ENCODE measurements at regions not wholly inside any gene's neighbourhood (a gene's known extent, or its start where the extent isn't known, plus 50 kb on each side); places are given as distances from the start of the nearest gene placed in this dataset.
"Not testable (repeated sequence)": the region's sequence is repeated elsewhere in the genome, so short reads cannot be mapped to it uniquely, and the experiment has no call there.

DNA sequence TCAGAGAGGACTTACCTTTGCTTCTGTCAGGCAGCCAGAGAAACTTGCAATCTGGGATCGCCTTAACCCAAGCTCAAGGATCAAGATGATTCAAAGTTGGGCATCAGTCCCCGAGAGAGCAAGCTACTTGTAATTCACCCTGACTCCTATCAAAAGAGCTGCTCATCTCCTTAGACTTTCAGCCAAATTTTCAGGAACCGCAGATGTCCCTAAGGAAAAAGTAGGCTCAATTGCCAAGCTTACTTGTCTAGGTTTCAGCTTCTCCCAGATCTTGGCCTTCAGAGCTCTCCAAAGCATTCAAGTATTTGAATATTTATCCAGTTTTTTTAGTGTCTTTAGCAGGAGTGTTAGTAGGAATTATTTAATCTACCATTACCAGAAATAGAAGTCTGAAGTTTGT lies 434.1 kb upstream of the MMS22L start:
- H3K4me1 ChIP-seq (ENCODE audit: control insufficient read depth, insufficient read depth, low read length), result 0 out of 2 replicates have a peak, but pooled peaks cover 4% of the 10 kb centered on the region
- no peak overlapping the region for H3K4me3 ChIP-seq (ENCODE audit: low read depth, low read length)
- no peaks in the 10 kb centered on the region for H3K36me3 ChIP-seq (ENCODE audit: control insufficient read depth, insufficient read depth, low read length)
- no peak overlapping the region for H3K9ac ChIP-seq (ENCODE audit: low read length)
- H3K9me3 ChIP-seq (ENCODE audit: control insufficient read depth, insufficient read depth, low read depth, low read length), result no peaks in the 10 kb centered on the region
- no peaks in the 10 kb centered on the region for H3K27me3 ChIP-seq (ENCODE audit: control insufficient read depth, insufficient read depth, low read length)
- H3K27ac ChIP-seq (ENCODE audit: low read depth, low read length), result no peak overlapping the region

DNA sequence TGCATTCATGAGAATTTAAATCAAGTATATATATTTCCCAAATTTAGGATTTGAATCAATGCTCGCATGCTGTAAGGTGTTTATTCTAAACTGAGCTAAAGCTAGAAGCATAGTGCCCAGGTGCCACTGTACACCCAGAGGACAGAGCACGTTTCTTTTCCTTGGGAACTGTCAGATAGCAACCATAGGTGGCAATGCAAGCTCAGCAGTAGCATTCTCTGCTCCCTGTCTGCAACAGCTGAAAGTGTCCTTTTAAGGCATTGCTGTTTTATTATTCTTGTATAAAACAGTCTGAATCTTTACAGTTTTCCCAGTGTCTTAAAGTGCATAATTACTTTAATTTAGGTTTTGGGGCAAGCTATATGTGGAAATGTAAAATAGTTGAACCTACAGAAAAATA lies 443.4 kb upstream of the MMS22L start:
- Histone ChIP-seq H3K27me3 (ENCODE audit: control insufficient read depth, insufficient read depth, low read length) (no peaks in the 10 kb centered on the region), H3K9ac (ENCODE audit: low read length) (no peak overlapping the region), H3K36me3 (ENCODE audit: control insufficient read depth, insufficient read depth, low read length) (no peaks in the 10 kb centered on the region), H3K27ac (ENCODE audit: low read depth, low read length) (no peak overlapping the region), H3K9me3 (ENCODE audit: control insufficient read depth, insufficient read depth, low read depth, low read length) (no peaks in the 10 kb centered on the region), H3K4me1 (ENCODE audit: control insufficient read depth, insufficient read depth, low read length) (no peaks in the 10 kb centered on the region), H3K4me3 (ENCODE audit: low read depth, low read length) (no peak overlapping the region)

GRCh38 chr6:97732045-97732444 lies 449.0 kb upstream of the MMS22L start:
- no peaks in the 10 kb centered on the region for H3K9me3 ChIP-seq (ENCODE audit: control insufficient read depth, insufficient read depth, low read depth, low read length)
- H3K27me3 ChIP-seq (ENCODE audit: control insufficient read depth, insufficient read depth, low read length), result no peaks in the 10 kb centered on the region
- H3K9ac ChIP-seq (ENCODE audit: low read length), result no peak overlapping the region

GRCh38 chr6:97757575-97757974 lies 474.6 kb upstream of the MMS22L start:
- H3K36me3 ChIP-seq (ENCODE audit: control insufficient read depth, insufficient read depth, low read length), result no peaks in the 10 kb centered on the region
- H3K27me3 ChIP-seq (ENCODE audit: control insufficient read depth, insufficient read depth, low read length), result no peaks in the 10 kb centered on the region
- H3K4me3 ChIP-seq (ENCODE audit: low read depth, low read length), result no peak overlapping the region
- no peaks in the 10 kb centered on the region for H3K9me3 ChIP-seq (ENCODE audit: control insufficient read depth, insufficient read depth, low read depth, low read length)
- no peak overlapping the region for H3K9ac ChIP-seq (ENCODE audit: low read length)
- H3K4me1 ChIP-seq (ENCODE audit: control insufficient read depth, insufficient read depth, low read length), result peaks cover 4% of the 10 kb centered on the region; the same call in 1 of the 2 replicates
- no peak overlapping the region for H3K27ac ChIP-seq (ENCODE audit: low read depth, low read length)

More at GRCh38 chr6:97732045-97732444, 449.0 kb upstream of the MMS22L start:
- Histone ChIP-seq H3K36me3 (ENCODE audit: control insufficient read depth, insufficient read depth, low read length) (no peaks in the 10 kb centered on the region), H3K4me3 (ENCODE audit: low read depth, low read length) (no peak overlapping the region), H3K4me1 (ENCODE audit: control insufficient read depth, insufficient read depth, low read length) (no peaks in the 10 kb centered on the region), H3K27ac (ENCODE audit: low read depth, low read length) (no peak overlapping the region)

- Histone ChIP-seq H3K4me3 (ENCODE audit: low read depth, low read length) (no peak overlapping the region), H3K9ac (ENCODE audit: low read length) (no peak overlapping the region), H3K27ac (ENCODE audit: low read depth, low read length) (no peak overlapping the region), H3K36me3 (ENCODE audit: control insufficient read depth, insufficient read depth, low read length) (no peaks in the 10 kb centered on the region), H3K27me3 (ENCODE audit: control insufficient read depth, insufficient read depth, low read length) (no peaks in the 10 kb centered on the region), H3K4me1 (ENCODE audit: control insufficient read depth, insufficient read depth, low read length) (no peaks in the 10 kb centered on the region), H3K9me3 (ENCODE audit: control insufficient read depth, insufficient read depth, low read depth, low read length) (no peaks in the 10 kb centered on the region)
These were observed 482.4 kb upstream of the MMS22L start for GRCh38 chr6:97765461-97765860.

GRCh38 chr6:97771372-97771771 lies 488.4 kb upstream of the MMS22L start:
- Histone ChIP-seq H3K9me3 (ENCODE audit: control insufficient read depth, insufficient read depth, low read depth, low read length) (no peaks in the 10 kb centered on the region; the same call in 1 of the 2 replicates), H3K9ac (ENCODE audit: low read length) (peak overlapping the region; percentile 50), H3K4me3 (ENCODE audit: low read depth, low read length) (peak overlapping the region; percentile 27; the same call in 1 of the 2 replicates), H3K27me3 (ENCODE audit: control insufficient read depth, insufficient read depth, low read length) (no peaks in the 10 kb centered on the region), H3K27ac (ENCODE audit: low read depth, low read length) (peak overlapping the region; percentile 88), H3K4me1 (ENCODE audit: control insufficient read depth, insufficient read depth, low read length) (peaks cover 36% of the 10 kb centered on the region), H3K36me3 (ENCODE audit: control insufficient read depth, insufficient read depth, low read length) (peaks cover 10% of the 10 kb centered on the region; the same call in 1 of the 2 replicates)

DNA sequence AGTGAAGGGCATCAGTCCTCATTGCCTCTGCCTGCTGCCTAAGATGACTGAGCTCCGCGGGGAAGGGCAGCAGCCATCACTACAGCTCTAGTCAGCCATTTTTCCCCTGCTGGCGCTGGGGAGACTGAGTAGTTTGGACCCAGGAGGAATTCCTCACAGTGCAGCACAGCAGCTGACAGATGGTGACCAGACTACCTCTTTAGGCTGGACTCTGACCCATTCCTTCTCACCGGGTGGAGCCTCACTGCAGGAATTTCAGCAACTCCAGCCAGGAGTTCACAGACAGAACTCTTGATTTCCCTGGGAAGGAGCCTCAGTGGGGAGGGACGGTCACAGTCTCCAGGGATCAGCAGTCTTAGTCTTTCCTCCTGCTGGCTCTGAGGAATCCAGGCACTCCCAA lies 492.0 kb upstream of the MMS22L start:
- Histone ChIP-seq H3K4me1 (ENCODE audit: control insufficient read depth, insufficient read depth, low read length) (peaks cover 62% of the 10 kb centered on the region), H3K27me3 (ENCODE audit: control insufficient read depth, insufficient read depth, low read length) (no peaks in the 10 kb centered on the region), H3K9me3 (ENCODE audit: control insufficient read depth, insufficient read depth, low read depth, low read length) (no peaks in the 10 kb centered on the region; the same call in 1 of the 2 replicates), H3K27ac (ENCODE audit: low read depth, low read length) (peak overlapping the region; percentile 2; the same call in 1 of the 2 replicates), H3K36me3 (ENCODE audit: control insufficient read depth, insufficient read depth, low read length) (peaks cover 10% of the 10 kb centered on the region; the same call in 1 of the 2 replicates), H3K4me3 (ENCODE audit: low read depth, low read length) (no peak overlapping the region; the same call in 1 of the 2 replicates), H3K9ac (ENCODE audit: low read length) (no peak overlapping the region)

DNA sequence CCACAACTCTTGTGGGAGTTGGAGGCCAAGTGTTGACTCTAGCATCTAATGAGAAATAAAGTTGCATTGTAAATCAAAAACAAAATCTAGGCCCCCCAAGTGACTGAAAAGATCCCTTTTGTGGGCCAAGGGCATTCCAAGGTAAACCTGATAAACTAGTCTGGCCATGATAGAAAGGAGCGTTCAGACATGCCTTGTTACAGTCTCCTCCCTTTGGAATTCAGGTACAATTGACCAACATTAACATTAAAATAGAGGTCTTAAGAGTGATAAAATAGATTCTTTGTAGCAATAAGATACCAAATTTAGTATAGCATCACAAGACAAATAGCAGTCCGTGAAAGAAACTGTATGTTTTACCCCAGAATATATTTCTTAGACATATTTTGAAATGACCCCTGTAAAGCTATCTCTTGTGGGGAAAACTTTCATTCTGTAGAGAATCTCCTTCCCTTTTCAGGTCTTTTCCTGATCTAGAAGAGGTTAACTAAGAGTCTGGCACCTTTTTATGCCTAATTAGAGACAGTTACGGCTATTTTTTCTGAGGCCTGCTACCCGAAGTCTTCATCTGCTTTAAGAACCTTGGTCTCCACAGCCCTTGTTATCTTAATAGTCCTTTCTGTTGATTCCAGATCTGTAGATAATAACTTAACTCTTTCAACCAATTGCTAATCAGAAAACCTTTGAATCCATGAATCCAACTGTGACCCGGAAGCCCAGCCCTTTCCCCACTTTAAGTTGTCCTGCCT lies 495.4 kb upstream of the MMS22L start:
- peak overlapping the region; percentile 86 for H3K9ac ChIP-seq (ENCODE audit: low read length)
- H3K4me3 ChIP-seq (ENCODE audit: low read depth, low read length), result peak overlapping the region; percentile 41
- peaks cover 13% of the 10 kb centered on the region; the same call in 1 of the 2 replicates for H3K36me3 ChIP-seq (ENCODE audit: control insufficient read depth, insufficient read depth, low read length)
- H3K9me3 ChIP-seq (ENCODE audit: control insufficient read depth, insufficient read depth, low read depth, low read length), result no peaks in the 10 kb centered on the region; the same call in 1 of the 2 replicates
- peak overlapping the region; percentile 98 for H3K27ac ChIP-seq (ENCODE audit: low read depth, low read length)
- no peaks in the 10 kb centered on the region for H3K27me3 ChIP-seq (ENCODE audit: control insufficient read depth, insufficient read depth, low read length)
- H3K4me1 ChIP-seq (ENCODE audit: control insufficient read depth, insufficient read depth, low read length), result peaks cover 43% of the 10 kb centered on the region

DNA sequence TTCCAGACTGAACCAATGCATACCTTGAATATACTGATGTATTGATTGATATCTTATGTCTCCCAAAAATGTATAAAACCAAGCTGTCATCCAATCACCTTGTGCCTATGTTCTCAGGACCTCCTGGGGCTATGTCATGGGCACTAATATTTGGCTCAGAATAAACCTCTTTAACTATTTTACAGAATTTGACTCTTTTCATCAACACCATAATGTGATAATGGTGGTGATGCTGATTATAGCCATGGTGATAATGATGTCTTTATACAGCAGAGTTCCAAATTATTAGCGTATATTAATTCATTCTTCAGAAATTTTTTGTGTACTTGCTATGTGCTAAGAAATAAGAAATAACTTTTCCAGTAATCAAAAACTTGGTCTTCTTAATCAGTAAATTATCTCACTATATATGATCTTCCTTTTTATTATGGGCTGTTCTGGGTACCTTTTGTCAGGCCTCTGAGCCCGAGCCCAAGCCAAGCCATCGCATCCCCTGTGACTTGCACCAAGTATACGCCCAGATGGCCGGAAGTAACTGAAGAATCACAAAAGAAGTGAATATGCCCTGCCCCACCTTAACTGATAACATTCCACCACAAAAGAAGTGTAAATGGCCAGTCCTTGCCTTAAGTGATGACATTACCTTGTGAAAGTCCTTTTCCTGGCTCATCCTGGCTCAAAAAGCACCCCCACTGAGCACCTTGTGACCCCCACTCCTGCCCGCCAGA lies 496.2 kb upstream of the MMS22L start:
- peak overlapping the region; percentile 41 for H3K4me3 ChIP-seq (ENCODE audit: low read depth, low read length)
- not testable (repeated sequence) for H3K9me3 ChIP-seq (ENCODE audit: control insufficient read depth, insufficient read depth, low read depth, low read length); H3K27me3 ChIP-seq (ENCODE audit: control insufficient read depth, insufficient read depth, low read length)
- H3K9ac ChIP-seq (ENCODE audit: low read length), result peak overlapping the region; percentile 86
- peaks cover 13% of the 10 kb centered on the region; the same call in 1 of the 2 replicates for H3K36me3 ChIP-seq (ENCODE audit: control insufficient read depth, insufficient read depth, low read length)
- peaks cover 43% of the 10 kb centered on the region for H3K4me1 ChIP-seq (ENCODE audit: control insufficient read depth, insufficient read depth, low read length)
- peak overlapping the region; percentile 98 for H3K27ac ChIP-seq (ENCODE audit: low read depth, low read length)

DNA sequence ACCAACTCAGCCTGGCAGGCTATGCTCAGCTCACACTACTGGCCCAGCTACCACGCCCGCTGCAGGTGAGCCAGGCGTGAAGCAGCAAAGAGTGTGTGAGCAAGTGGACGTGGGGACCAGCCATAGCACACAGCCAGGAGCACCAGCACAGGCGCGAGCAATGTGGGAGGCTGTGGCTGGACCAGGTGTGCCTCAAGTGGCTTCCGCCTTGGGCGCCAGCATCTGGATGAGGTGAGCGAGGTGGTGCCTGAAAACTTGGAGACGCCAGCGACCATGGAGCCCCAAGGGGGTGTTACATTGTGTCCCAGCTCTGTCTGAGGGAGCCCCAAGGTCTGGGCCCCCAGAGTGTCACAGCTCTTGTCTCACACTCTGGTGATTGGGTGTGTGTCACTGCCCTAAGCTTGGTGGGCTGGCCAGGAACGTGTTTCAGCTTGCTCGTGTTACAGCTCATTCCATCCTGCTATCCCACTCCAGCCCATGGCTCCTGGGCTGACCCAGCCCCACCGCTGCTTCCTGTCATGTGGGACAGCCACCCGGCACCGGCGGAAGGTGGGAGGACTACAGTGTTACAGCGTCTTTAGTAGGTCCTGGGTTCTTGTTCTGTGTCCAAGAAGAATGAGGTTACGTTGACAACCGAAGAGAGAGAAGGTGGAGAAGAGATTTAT lies 508.0 kb upstream of the MMS22L start:
- Histone ChIP-seq H3K9me3 (ENCODE audit: control insufficient read depth, insufficient read depth, low read depth, low read length) (peaks cover 72% of the 10 kb centered on the region), H3K4me1 (ENCODE audit: control insufficient read depth, insufficient read depth, low read length) (no peaks in the 10 kb centered on the region), H3K4me3 (ENCODE audit: low read depth, low read length) (no peak overlapping the region), H3K9ac (ENCODE audit: low read length) (no peak overlapping the region), H3K27ac (ENCODE audit: low read depth, low read length) (no peak overlapping the region), H3K36me3 (ENCODE audit: control insufficient read depth, insufficient read depth, low read length) (peaks cover 86% of the 10 kb centered on the region), H3K27me3 (ENCODE audit: control insufficient read depth, insufficient read depth, low read length) (no peaks in the 10 kb centered on the region)

All from HUES6 (cell line).